Sciatic nerve (tissue), 2 donors: ENCODE measurements at regions not wholly inside any gene's neighbourhood (a gene's known extent, or its start where the extent isn't known, plus 50 kb on each side); places are given as distances from the start of the nearest gene placed in this dataset.

Experiments used
- ATAC-seq: fragments of 200-7000 bp; cut with Tn5 transposase; one replicate; pipeline ENCODE4 v1.9.1; 2020; ENCODE audit warnings: mild to moderate bottlenecking, moderate library complexity
- DNase-seq: peaks from one replicate; pipeline ENCODE4 v3.0.0-alpha.2; 2020; ENCODE audit warnings: low spot score
- intact Hi-C: fragments of 100-400 bp; cut with DNase I; formaldehyde crosslinking; loops from one replicate; pipeline ENCODE4 v1.14.2; 2022
- donor health status: DM: no; HTN: no; CAD: no.
- donor health status: DM: no; HTN: no; CAD: no.

- DNase-seq (peak; percentile 86), ATAC-seq (peak; percentile 95)
- intact Hi-C loops = loop anchor here (5.0 kb wide), 1 partner anchor 319 kb away; no protein-coding TSS in a partner anchor
Measured at GRCh38 chr20:51306521-51307358, 235.8 kb downstream of the NFATC2 start.

GRCh38 chr20:51306081-51306480 lies 236.4 kb downstream of the NFATC2 start:
- ATAC-seq (no peak), DNase-seq (no peak)
- intact Hi-C loops = loop anchor here (5.0 kb wide), 1 partner anchor 319 kb away; no protein-coding TSS in a partner anchor

GRCh38 chr20:51305316-51306052 lies 237.0 kb downstream of the NFATC2 start:
- intact Hi-C loops = loop anchor here (1.0 to 5.0 kb wide), 2 partner anchors 16 to 318 kb away; no protein-coding TSS in a partner anchor
- no peak for DNase-seq
- ATAC-seq = no peak

GRCh38 chr20:51303731-51304670 lies 238.5 kb downstream of the NFATC2 start:
- ATAC-seq = no peak
- no peak for DNase-seq
- intact Hi-C loops = no loop called here

GRCh38 chr20:51301026-51301425 lies 241.5 kb downstream of the NFATC2 start:
- no peak for DNase-seq
- intact Hi-C loops = no loop called here
- no peak for ATAC-seq

GRCh38 chr20:51300104-51300503 lies 242.4 kb downstream of the NFATC2 start:
- DNase-seq = no peak
- intact Hi-C loops = no loop called here
- no peak for ATAC-seq

- no peak for ATAC-seq
- DNase-seq = no peak
- intact Hi-C loops = no loop called here
Measured at GRCh38 chr20:51299413-51299812, 243.1 kb downstream of the NFATC2 start.

GRCh38 chr20:51298141-51298749 lies 244.3 kb downstream of the NFATC2 start:
- ATAC-seq (no peak), DNase-seq (no peak)
- intact Hi-C loops = no loop called here

- intact Hi-C loops = no loop called here
- ATAC-seq = no peak
- no peak for DNase-seq
Measured at GRCh38 chr20:51287628-51288413, 254.7 kb downstream of the NFATC2 start.

GRCh38 chr20:51286758-51287157 lies 255.8 kb downstream of the NFATC2 start:
- intact Hi-C loops = no loop called here
- DNase-seq (no peak), ATAC-seq (peak; percentile 44)

GRCh38 chr20:51285684-51286083 lies 256.8 kb downstream of the NFATC2 start:
- DNase-seq = no peak
- intact Hi-C loops = no loop called here
- ATAC-seq = no peak

GRCh38 chr20:51284871-51285270 lies 257.6 kb downstream of the NFATC2 start:
- intact Hi-C loops = no loop called here
- DNase-seq (no peak), ATAC-seq (no peak)

GRCh38 chr20:51284176-51284575 lies 258.3 kb downstream of the NFATC2 start:
- ATAC-seq = no peak
- no peak for DNase-seq
- intact Hi-C loops = no loop called here

GRCh38 chr20:51281521-51281920 lies 258.6 kb upstream of the KCNG1 start:
- intact Hi-C loops = no loop called here
- DNase-seq (no peak), ATAC-seq (no peak)

GRCh38 chr20:51280047-51280446 lies 257.1 kb upstream of the KCNG1 start:
- ATAC-seq (no peak), DNase-seq (no peak)
- intact Hi-C loops = no loop called here

GRCh38 chr20:51277961-51278360 lies 255.1 kb upstream of the KCNG1 start:
- intact Hi-C loops = no loop called here
- DNase-seq = no peak

GRCh38 chr20:51276296-51276695 lies 253.4 kb upstream of the KCNG1 start:
- intact Hi-C loops = no loop called here
- ATAC-seq (no peak), DNase-seq (no peak)

More at GRCh38 chr20:51277961-51278360, 255.1 kb upstream of the KCNG1 start:
- no peak for ATAC-seq

- DNase-seq = no peak
- intact Hi-C loops = no loop called here
Measured at GRCh38 chr20:51275826-51276225, 252.9 kb upstream of the KCNG1 start.

More at GRCh38 chr20:51275826-51276225, 252.9 kb upstream of the KCNG1 start:
- ATAC-seq = no peak
